ENCODE measurements at regions not wholly inside any gene's neighbourhood (a gene's known extent, or its start where the extent isn't known, plus 50 kb on each side); places are given as distances from the start of the nearest gene placed in this dataset.

DNA sequence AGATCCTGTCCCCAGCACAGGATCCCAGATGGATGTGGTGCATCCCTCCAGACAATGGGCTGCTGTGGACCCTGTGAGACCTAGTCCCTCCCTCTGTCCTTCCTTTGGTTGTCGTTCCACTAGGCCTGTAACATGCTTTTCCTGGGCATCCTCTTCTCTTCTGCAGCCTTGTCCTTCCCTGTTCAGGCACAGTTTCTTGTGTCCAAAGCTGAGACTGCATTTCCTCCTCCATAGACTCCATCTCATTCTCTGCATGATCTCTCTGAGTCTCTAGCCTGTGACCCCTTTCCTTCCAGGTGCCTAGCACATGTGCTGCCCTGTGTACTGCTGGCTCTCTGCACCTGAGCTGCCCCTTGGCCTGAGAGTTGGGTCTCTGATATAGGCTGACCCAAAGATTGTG, 293.5 kb upstream of the IGFBP3 start:
- TF ChIP-seq RXRA (IDR thresholded peaks at IDR 0.05) (no peak), RAD21 (IDR thresholded peaks at IDR 0.05) (no peak)
- TF ChIP-seq, protein P1, sequence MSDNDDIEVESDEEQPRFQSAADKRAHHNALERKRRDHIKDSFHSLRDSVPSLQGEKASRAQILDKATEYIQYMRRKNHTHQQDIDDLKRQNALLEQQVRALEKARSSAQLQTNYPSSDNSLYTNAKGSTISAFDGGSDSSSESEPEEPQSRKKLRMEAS (IDR thresholded peaks at IDR 0.05) = no peak
- TF ChIP-seq, protein P2, sequence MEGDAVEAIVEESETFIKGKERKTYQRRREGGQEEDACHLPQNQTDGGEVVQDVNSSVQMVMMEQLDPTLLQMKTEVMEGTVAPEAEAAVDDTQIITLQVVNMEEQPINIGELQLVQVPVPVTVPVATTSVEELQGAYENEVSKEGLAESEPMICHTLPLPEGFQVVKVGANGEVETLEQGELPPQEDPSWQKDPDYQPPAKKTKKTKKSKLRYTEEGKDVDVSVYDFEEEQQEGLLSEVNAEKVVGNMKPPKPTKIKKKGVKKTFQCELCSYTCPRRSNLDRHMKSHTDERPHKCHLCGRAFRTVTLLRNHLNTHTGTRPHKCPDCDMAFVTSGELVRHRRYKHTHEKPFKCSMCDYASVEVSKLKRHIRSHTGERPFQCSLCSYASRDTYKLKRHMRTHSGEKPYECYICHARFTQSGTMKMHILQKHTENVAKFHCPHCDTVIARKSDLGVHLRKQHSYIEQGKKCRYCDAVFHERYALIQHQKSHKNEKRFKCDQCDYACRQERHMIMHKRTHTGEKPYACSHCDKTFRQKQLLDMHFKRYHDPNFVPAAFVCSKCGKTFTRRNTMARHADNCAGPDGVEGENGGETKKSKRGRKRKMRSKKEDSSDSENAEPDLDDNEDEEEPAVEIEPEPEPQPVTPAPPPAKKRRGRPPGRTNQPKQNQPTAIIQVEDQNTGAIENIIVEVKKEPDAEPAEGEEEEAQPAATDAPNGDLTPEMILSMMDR (IDR thresholded peaks at IDR 0.05; ENCODE audit: low read depth, low read length, missing input control) = no peak

Measured in liver (tissue), 3 donors.